Neural cell (in vitro differentiated cells): ENCODE measurements at regions not wholly inside any gene's neighbourhood (a gene's known extent, or its start where the extent isn't known, plus 50 kb on each side); places are given as distances from the start of the nearest gene placed in this dataset.

Experiments
- H2AFZ ChIP-seq: fragments of 200-600, 300-800 bp; sonication (generic), shearing (Covaris generic); 2 replicates; pipeline ENCODE4 v1.6.0; 2014; ENCODE audit warnings: low read depth, mild to moderate bottlenecking, antibody characterized with exemption, low read length, moderate library complexity
- H3F3A ChIP-seq: fragments of 200-600 bp; shearing (Covaris generic); 2 replicates; pipeline ENCODE4 v1.6.1; 2016; ENCODE audit warnings: mild to moderate bottlenecking, moderate library complexity, mixed read lengths, antibody characterized with exemption, low read length; ENCODE audit not compliant: insufficient read depth, poor library complexity, severe bottlenecking
- H3K27ac ChIP-seq: fragments of 200-600, 300-800 bp; sonication (generic), shearing (Covaris generic); 2 replicates; pipeline ENCODE4 v1.5.1; 2014; ENCODE audit warnings: mild to moderate bottlenecking, low read length, moderate library complexity
- H3K27me3 ChIP-seq: fragments of 300-800, 200-600 bp; sonication (generic), shearing (Covaris generic); 2 replicates; pipeline ENCODE4 v1.6.0; 2014; ENCODE audit warnings: mild to moderate bottlenecking, low read depth, low read length, moderate library complexity; ENCODE audit not compliant: insufficient read depth
- H3K36me3 ChIP-seq: fragments of 300-800, 200-600 bp; sonication (generic), shearing (Covaris generic); 2 replicates; pipeline ENCODE4 v1.5.1; 2014; ENCODE audit warnings: mild to moderate bottlenecking, antibody characterized with exemption, low read length, moderate library complexity; ENCODE audit not compliant: insufficient read depth
- H3K4me2 ChIP-seq: fragments of 300-800, 200-600 bp; sonication (generic), shearing (Covaris generic); 2 replicates; pipeline ENCODE4 v1.6.0; 2014; ENCODE audit warnings: mild to moderate bottlenecking, low read length
- H3K4me3 ChIP-seq: fragments of 300-800, 200-600 bp; sonication (generic), shearing (Covaris generic); 2 replicates; pipeline ENCODE4 v1.5.1; 2014; ENCODE audit warnings: mild to moderate bottlenecking, low read length, moderate library complexity
- H3K79me2 ChIP-seq: fragments of 200-600 bp; shearing (Covaris generic); replicated peaks from 2 replicates; pipeline ENCODE4 v1.6.0; 2014; ENCODE audit warnings: mild to moderate bottlenecking, low read length, moderate library complexity; ENCODE audit not compliant: insufficient read depth
- H3K9ac ChIP-seq: fragments of 300-800, 200-600 bp; sonication (generic), shearing (Covaris generic); 2 replicates; pipeline ENCODE4 v1.6.1; 2016; ENCODE audit warnings: mild to moderate bottlenecking, low read length, mixed read lengths
- H3K9me2 ChIP-seq: fragments of 200-600 bp; shearing (Covaris generic); 2 replicates; pipeline ENCODE4 v1.6.1; 2016; ENCODE audit warnings: mild to moderate bottlenecking, low read length, mixed read lengths; ENCODE audit not compliant: insufficient read depth
- H3K9me3 ChIP-seq: fragments of 200-600, 300-800 bp; sonication (generic), shearing (Covaris generic); 2 replicates; pipeline ENCODE4 v1.6.1; 2016; ENCODE audit warnings: mild to moderate bottlenecking, mixed run types, low read length, moderate library complexity, mixed read lengths
- H4K20me1 ChIP-seq: fragments of 200-600 bp; shearing (Covaris generic); 2 replicates; pipeline ENCODE4 v1.6.1; 2016; ENCODE audit warnings: mild to moderate bottlenecking, mixed run types; ENCODE audit not compliant: insufficient read depth
- EP300 ChIP-seq: fragments of 450-650 bp; conservative IDR thresholded peaks from 2 replicates; pipeline ENCODE4 v1.6.1; 2014; ENCODE audit warnings: antibody characterized with exemption, mild to moderate bottlenecking, moderate library complexity; ENCODE audit not compliant: poor library complexity, severe bottlenecking
- EZH2 ChIP-seq: fragments of 200-600, 300-800 bp; shearing (Covaris generic), sonication (generic); IDR thresholded peaks from 2 replicates; pipeline ENCODE4 v1.6.1; 2014; ENCODE audit warnings: antibody characterized with exemption, low read length, borderline replicate concordance, mild to moderate bottlenecking; ENCODE audit not compliant: insufficient read depth, poor library complexity, severe bottlenecking
- MXI1 ChIP-seq: fragments of 450-650 bp; conservative IDR thresholded peaks from 2 replicates; pipeline ENCODE4 v1.6.1; 2014; ENCODE audit warnings: antibody characterized with exemption, mild to moderate bottlenecking; ENCODE audit not compliant: poor library complexity, severe bottlenecking
- POLR2AphosphoS5 ChIP-seq: IDR thresholded peaks from 2 replicates; pipeline ENCODE4 v1.6.1; 2012
- RAD21 ChIP-seq: fragments of 450-650 bp; conservative IDR thresholded peaks from 2 replicates; pipeline ENCODE4 v1.6.1; 2014; ENCODE audit warnings: antibody characterized with exemption, mild to moderate bottlenecking, moderate library complexity
- REST ChIP-seq: IDR thresholded peaks from 2 replicates; pipeline ENCODE4 v1.6.1; 2012; ENCODE audit warnings: borderline replicate concordance
- SMC3 ChIP-seq: fragments of 450-650 bp; conservative IDR thresholded peaks from 2 replicates; pipeline ENCODE4 v1.6.1; 2014; ENCODE audit warnings: antibody characterized with exemption, mild to moderate bottlenecking, moderate library complexity; ENCODE audit not compliant: poor library complexity
- TAF1 ChIP-seq: IDR thresholded peaks from 2 replicates; pipeline ENCODE4 v1.6.1; 2012; ENCODE audit warnings: low read depth
- TF ChIP-seq, protein P1 (sequence below): fragments of 450-650 bp; IDR thresholded peaks from 2 replicates; pipeline ENCODE4 v1.5.1; 2014; ENCODE audit warnings: antibody characterized with exemption, mild to moderate bottlenecking, moderate library complexity; ENCODE audit not compliant: poor library complexity, severe bottlenecking

GRCh38 chr12:14262771-14263511 is 102.5 kb upstream of the ATF7IP start:
- Histone ChIP-seq H2AFZ (no peak overlapping the region), H3K9ac (no peak overlapping the region), H3K27me3 (no peaks in the 10 kb centered on the region), H3K4me2 (no peak overlapping the region), H3K9me2 (no peaks in the 10 kb centered on the region), H3K4me3 (no peak overlapping the region), H4K20me1 (no peaks in the 10 kb centered on the region), H3F3A (no peaks in the 10 kb centered on the region), H3K79me2 (no peaks in the 10 kb centered on the region), H3K9me3 (no peaks in the 10 kb centered on the region), H3K36me3 (no peaks in the 10 kb centered on the region), H3K27ac (no peak overlapping the region)
- TF ChIP-seq REST = no peak
- no peak for TF ChIP-seq RAD21
- no peak for TF ChIP-seq SMC3
- no peak for TF ChIP-seq POLR2AphosphoS5
- TF ChIP-seq EZH2 = no peak
- TF ChIP-seq MXI1 = no peak
- TF ChIP-seq, protein P1, sequence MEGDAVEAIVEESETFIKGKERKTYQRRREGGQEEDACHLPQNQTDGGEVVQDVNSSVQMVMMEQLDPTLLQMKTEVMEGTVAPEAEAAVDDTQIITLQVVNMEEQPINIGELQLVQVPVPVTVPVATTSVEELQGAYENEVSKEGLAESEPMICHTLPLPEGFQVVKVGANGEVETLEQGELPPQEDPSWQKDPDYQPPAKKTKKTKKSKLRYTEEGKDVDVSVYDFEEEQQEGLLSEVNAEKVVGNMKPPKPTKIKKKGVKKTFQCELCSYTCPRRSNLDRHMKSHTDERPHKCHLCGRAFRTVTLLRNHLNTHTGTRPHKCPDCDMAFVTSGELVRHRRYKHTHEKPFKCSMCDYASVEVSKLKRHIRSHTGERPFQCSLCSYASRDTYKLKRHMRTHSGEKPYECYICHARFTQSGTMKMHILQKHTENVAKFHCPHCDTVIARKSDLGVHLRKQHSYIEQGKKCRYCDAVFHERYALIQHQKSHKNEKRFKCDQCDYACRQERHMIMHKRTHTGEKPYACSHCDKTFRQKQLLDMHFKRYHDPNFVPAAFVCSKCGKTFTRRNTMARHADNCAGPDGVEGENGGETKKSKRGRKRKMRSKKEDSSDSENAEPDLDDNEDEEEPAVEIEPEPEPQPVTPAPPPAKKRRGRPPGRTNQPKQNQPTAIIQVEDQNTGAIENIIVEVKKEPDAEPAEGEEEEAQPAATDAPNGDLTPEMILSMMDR = no peak

DNA sequence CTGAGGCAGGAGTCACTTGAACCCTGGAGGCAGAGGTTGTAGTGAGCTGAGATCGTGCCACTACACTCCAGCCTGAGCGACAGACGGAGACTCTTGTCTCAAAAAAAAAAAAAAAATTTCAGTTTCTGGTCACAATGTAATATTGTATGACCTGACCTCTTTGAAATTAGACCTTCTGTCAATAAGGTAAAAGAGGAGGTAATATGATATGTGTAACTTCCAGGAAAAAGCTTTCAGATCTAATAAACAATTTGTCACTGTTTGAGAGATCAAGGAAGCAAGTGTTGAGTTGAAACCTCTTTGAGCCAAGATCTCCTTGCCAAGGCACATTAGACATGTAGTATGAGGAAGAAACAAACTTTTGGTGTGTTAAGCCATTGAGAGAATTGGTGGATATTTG is 101.7 kb upstream of the ATF7IP start:
- no peak overlapping the region for H3K4me2 ChIP-seq
- TF ChIP-seq MXI1 (no peak), RAD21 (no peak), TAF1 (no peak), REST (no peak), EP300 (no peak), EZH2 (no peak), POLR2AphosphoS5 (no peak), SMC3 (no peak)
- TF ChIP-seq, protein P1 = no peak
- no peak overlapping the region for H3K9ac ChIP-seq
- no peaks in the 10 kb centered on the region for H3K36me3 ChIP-seq
- H3K4me3 ChIP-seq = no peak overlapping the region
- no peak overlapping the region for H2AFZ ChIP-seq
- no peaks in the 10 kb centered on the region for H3K79me2 ChIP-seq
- H3K9me3 ChIP-seq = no peaks in the 10 kb centered on the region
- no peak overlapping the region for H3K27ac ChIP-seq
- H3K27me3 ChIP-seq = no peaks in the 10 kb centered on the region
- no peaks in the 10 kb centered on the region for H4K20me1 ChIP-seq
- no peaks in the 10 kb centered on the region for H3K9me2 ChIP-seq
- H3F3A ChIP-seq = no peaks in the 10 kb centered on the region
